Lower lobe of right lung (tissue), 2 donors: ENCODE measurements at regions not wholly inside any gene's neighbourhood (a gene's known extent, or its start where the extent isn't known, plus 50 kb on each side); places are given as distances from the start of the nearest gene placed in this dataset.

Experiments used
- ATAC-seq, 2 donors: fragments of 200-7000 bp; cut with Tn5 transposase; one replicate each; pipeline ENCODE4 v1.9.1; 2020 to 2022; ENCODE audit warnings: mild to moderate bottlenecking in 2 of 2, moderate library complexity in 2 of 2
- DNase-seq: peaks from one replicate; pipeline ENCODE4 v3.0.0-alpha.2; 2020
- H3K27ac ChIP-seq: fragments of 200-600 bp; one replicate; pipeline ENCODE4 v1.8.0; 2022
- H3K27me3 ChIP-seq: fragments of 200-600 bp; one replicate; pipeline ENCODE4 v1.8.0; 2022; ENCODE audit warnings: low read depth
- H3K36me3 ChIP-seq: fragments of 200-600 bp; one replicate; pipeline ENCODE4 v1.8.0; 2022; ENCODE audit warnings: mild to moderate bottlenecking
- H3K4me1 ChIP-seq: fragments of 200-600 bp; one replicate; pipeline ENCODE4 v1.8.0; 2022
- H3K4me3 ChIP-seq: fragments of 200-600 bp; one replicate; pipeline ENCODE4 v1.8.0; 2022; ENCODE audit warnings: mild to moderate bottlenecking
- H3K9me3 ChIP-seq: fragments of 200-600 bp; one replicate; pipeline ENCODE4 v1.8.0; 2022
- intact Hi-C: fragments of 100-400 bp; cut with DNase I; formaldehyde crosslinking; loops from one replicate; pipeline ENCODE4 v1.11.0; 2022
- TF ChIP-seq, protein P1 (sequence below): fragments of 200-600 bp; IDR thresholded peaks from one replicate; pipeline ENCODE4 v1.8.0; 2022; ENCODE audit warnings: antibody characterized with exemption, mild to moderate bottlenecking
- donor health status: DM: no; HTN: yes; CAD: no; lungs with severe emphysema.

DNA sequence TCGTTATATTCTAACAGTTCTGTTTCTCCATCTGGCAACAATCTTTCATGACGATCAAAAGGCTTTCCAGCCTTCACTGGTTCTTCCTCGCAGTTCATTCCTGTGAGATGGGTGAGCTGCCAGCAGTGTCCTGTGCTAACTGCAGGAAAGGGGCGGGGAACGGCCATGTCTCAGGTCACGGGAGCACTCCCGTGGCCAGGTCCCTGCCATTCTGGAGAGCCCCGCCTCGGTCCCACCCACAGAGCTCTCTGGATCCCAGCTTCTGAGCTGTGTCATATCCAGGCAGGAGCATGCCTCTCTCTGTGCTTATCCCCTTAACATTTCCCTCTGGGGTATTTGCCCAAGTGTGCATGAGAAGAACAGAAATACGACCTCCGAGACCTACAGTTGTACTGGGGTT lies 297.8 kb upstream of the IRX2 start:
- no peaks in the 10 kb centered on the region for H3K9me3 ChIP-seq
- TF ChIP-seq, protein P1, sequence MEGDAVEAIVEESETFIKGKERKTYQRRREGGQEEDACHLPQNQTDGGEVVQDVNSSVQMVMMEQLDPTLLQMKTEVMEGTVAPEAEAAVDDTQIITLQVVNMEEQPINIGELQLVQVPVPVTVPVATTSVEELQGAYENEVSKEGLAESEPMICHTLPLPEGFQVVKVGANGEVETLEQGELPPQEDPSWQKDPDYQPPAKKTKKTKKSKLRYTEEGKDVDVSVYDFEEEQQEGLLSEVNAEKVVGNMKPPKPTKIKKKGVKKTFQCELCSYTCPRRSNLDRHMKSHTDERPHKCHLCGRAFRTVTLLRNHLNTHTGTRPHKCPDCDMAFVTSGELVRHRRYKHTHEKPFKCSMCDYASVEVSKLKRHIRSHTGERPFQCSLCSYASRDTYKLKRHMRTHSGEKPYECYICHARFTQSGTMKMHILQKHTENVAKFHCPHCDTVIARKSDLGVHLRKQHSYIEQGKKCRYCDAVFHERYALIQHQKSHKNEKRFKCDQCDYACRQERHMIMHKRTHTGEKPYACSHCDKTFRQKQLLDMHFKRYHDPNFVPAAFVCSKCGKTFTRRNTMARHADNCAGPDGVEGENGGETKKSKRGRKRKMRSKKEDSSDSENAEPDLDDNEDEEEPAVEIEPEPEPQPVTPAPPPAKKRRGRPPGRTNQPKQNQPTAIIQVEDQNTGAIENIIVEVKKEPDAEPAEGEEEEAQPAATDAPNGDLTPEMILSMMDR: no peak
- H3K36me3 ChIP-seq: no peaks in the 10 kb centered on the region
- DNase-seq (no peak), ATAC-seq (no peak)
- H3K27ac ChIP-seq: no peak overlapping the region
- no peaks in the 10 kb centered on the region for H3K27me3 ChIP-seq
- intact Hi-C loops: no loop called here
- no peaks in the 10 kb centered on the region for H3K4me1 ChIP-seq
- no peak overlapping the region for H3K4me3 ChIP-seq

- intact Hi-C loops: no loop called here
- no peak overlapping the region for H3K4me3 ChIP-seq
- no peak for ATAC-seq
- no peak for DNase-seq
- no peaks in the 10 kb centered on the region for H3K4me1 ChIP-seq
- H3K27me3 ChIP-seq: no peaks in the 10 kb centered on the region
- TF ChIP-seq, protein P1: no peak
- no peak overlapping the region for H3K27ac ChIP-seq
- no peaks in the 10 kb centered on the region for H3K9me3 ChIP-seq
- no peaks in the 10 kb centered on the region for H3K36me3 ChIP-seq
Measured at GRCh38 chr5:3047212-3047774, 295.8 kb upstream of the IRX2 start.

DNA sequence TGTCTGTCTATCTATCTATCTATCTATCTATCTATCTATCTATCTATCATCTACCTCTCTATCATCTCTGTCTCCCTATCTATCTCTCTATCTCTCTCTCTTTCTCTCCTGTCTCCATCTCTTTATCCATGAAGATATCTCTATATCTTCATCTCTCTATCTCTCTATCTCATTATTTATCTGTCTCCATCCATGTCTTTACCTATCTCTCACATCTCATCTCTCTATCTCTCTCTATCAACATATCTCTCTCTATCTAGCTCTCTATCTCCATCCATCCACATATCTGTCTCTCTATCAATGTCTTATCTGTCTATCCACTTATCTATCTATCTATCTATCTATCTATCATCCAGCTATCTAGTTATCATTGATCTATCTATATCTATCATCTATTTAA lies 292.1 kb upstream of the IRX2 start:
- DNase-seq: no peak
- no peak overlapping the region for H3K4me3 ChIP-seq
- TF ChIP-seq, protein P1: no peak
- H3K27ac ChIP-seq: no peak overlapping the region
- no peaks in the 10 kb centered on the region for H3K9me3 ChIP-seq
- no peaks in the 10 kb centered on the region for H3K36me3 ChIP-seq
- no peak for ATAC-seq
- H3K27me3 ChIP-seq: no peaks in the 10 kb centered on the region
- H3K4me1 ChIP-seq: no peaks in the 10 kb centered on the region
- intact Hi-C loops: no loop called here

- no peak for ATAC-seq
- TF ChIP-seq, protein P1: no peak
- Histone ChIP-seq H3K4me3 (no peak overlapping the region), H3K9me3 (no peaks in the 10 kb centered on the region), H3K36me3 (no peaks in the 10 kb centered on the region), H3K27ac (no peak overlapping the region), H3K27me3 (no peaks in the 10 kb centered on the region), H3K4me1 (no peaks in the 10 kb centered on the region)
- intact Hi-C loops: no loop called here
- no peak for DNase-seq
Measured at GRCh38 chr5:3041001-3041400, 289.5 kb upstream of the IRX2 start.

- no peaks in the 10 kb centered on the region for H3K9me3 ChIP-seq
- ATAC-seq: no peak
Measured at GRCh38 chr5:3036041-3036788, 284.7 kb upstream of the IRX2 start.

More at GRCh38 chr5:3036041-3036788, 284.7 kb upstream of the IRX2 start:
- TF ChIP-seq, protein P1: no peak
- Histone ChIP-seq H3K36me3 (no peaks in the 10 kb centered on the region), H3K27ac (no peak overlapping the region), H3K4me3 (no peak overlapping the region), H3K27me3 (no peaks in the 10 kb centered on the region), H3K4me1 (no peaks in the 10 kb centered on the region)
- intact Hi-C loops: no loop called here
- DNase-seq: no peak
